OCI-LY1 (cell line): ENCODE measurements at regions not wholly inside any gene's neighbourhood (a gene's known extent, or its start where the extent isn't known, plus 50 kb on each side); places are given as distances from the start of the nearest gene placed in this dataset.

ENCODE experiments used
- H2AFZ ChIP-seq: fragments of 200-600 bp; sonication (generic), shearing (Covaris generic); 2 replicates; pipeline ENCODE4 v1.6.0; 2014; ENCODE audit warnings: antibody characterized with exemption, mild to moderate bottlenecking, low read length
- H3F3A ChIP-seq: fragments of 200-600 bp; sonication (generic), shearing (Covaris generic); 2 replicates; pipeline ENCODE4 v1.6.0; 2014; ENCODE audit warnings: mild to moderate bottlenecking, antibody characterized with exemption, low read length, moderate library complexity; ENCODE audit not compliant: insufficient read depth
- H3K27ac ChIP-seq: fragments of 200-600 bp; sonication (generic); 2 replicates; pipeline ENCODE4 v1.5.1; 2014; ENCODE audit warnings: low read length, mixed run types, mild to moderate bottlenecking, low read depth; ENCODE audit not compliant: poor library complexity, severe bottlenecking
- H3K27me3 ChIP-seq: fragments of 200-600 bp; sonication (generic); 2 replicates; pipeline ENCODE4 v1.6.0; 2014; ENCODE audit warnings: antibody characterized with exemption, mild to moderate bottlenecking, low read length, moderate library complexity; ENCODE audit not compliant: insufficient read depth
- H3K36me3 ChIP-seq: fragments of 200-600 bp; sonication (generic); 2 replicates; pipeline ENCODE4 v1.6.1; 2014; ENCODE audit warnings: mild to moderate bottlenecking, antibody characterized with exemption, low read length, moderate library complexity, mixed read lengths; ENCODE audit not compliant: insufficient read depth
- H3K4me1 ChIP-seq: fragments of 200-600 bp; sonication (generic); 2 replicates; pipeline ENCODE4 v1.5.1; 2014; ENCODE audit warnings: mild to moderate bottlenecking, low read length, moderate library complexity; ENCODE audit not compliant: insufficient read depth, severe bottlenecking
- H3K4me2 ChIP-seq: fragments of 200-600 bp; sonication (generic), shearing (Covaris generic); 2 replicates; pipeline ENCODE4 v1.6.1; 2014; ENCODE audit warnings: low read length
- H3K4me3 ChIP-seq: fragments of 200-600 bp; sonication (generic); 2 replicates; pipeline ENCODE4 v1.5.1; 2014; ENCODE audit warnings: low read length, low read depth, mild to moderate bottlenecking, mixed read lengths; ENCODE audit not compliant: poor library complexity, severe bottlenecking
- H3K79me2 ChIP-seq: fragments of 200-600 bp; shearing (Covaris generic); 2 replicates; pipeline ENCODE4 v1.6.1; 2016; ENCODE audit warnings: mixed run types, low read length, mixed read lengths; ENCODE audit not compliant: insufficient read depth
- H3K9ac ChIP-seq: fragments of 200-600 bp; sonication (generic), shearing (Covaris generic); 2 replicates; pipeline ENCODE4 v1.6.1; 2014; ENCODE audit warnings: mild to moderate bottlenecking, low read length, mixed read lengths
- H3K9me2 ChIP-seq: fragments of 200-600 bp; sonication (generic), shearing (Covaris generic); 2 replicates; pipeline ENCODE4 v1.6.1; 2014; ENCODE audit warnings: low read depth, mild to moderate bottlenecking, low read length, mixed read lengths
- H3K9me3 ChIP-seq: fragments of 200-600 bp; shearing (Covaris generic); 2 replicates; pipeline ENCODE4 v1.6.1; 2014; ENCODE audit warnings: low read length, mixed read lengths
- H4K20me1 ChIP-seq: fragments of 200-600 bp; sonication (generic), shearing (Covaris generic); 2 replicates; pipeline ENCODE4 v1.6.0; 2016; ENCODE audit warnings: mild to moderate bottlenecking, low read length; ENCODE audit not compliant: insufficient read depth
- EZH2 ChIP-seq: fragments of 200-600 bp; sonication (generic), shearing (Covaris generic); IDR thresholded peaks from 2 replicates; pipeline ENCODE4 v1.8.0; 2017; ENCODE audit warnings: borderline replicate concordance, mixed run types, mild to moderate bottlenecking, antibody characterized with exemption, low read length, moderate library complexity, mixed read lengths
- TF ChIP-seq, protein P1 (sequence below): fragments of 200-600 bp; sonication (generic), shearing (Covaris generic); IDR thresholded peaks from 2 replicates; pipeline ENCODE4 v1.5.1; 2017; ENCODE audit warnings: mild to moderate bottlenecking, antibody characterized with exemption, low read length, moderate library complexity, mixed read lengths

DNA sequence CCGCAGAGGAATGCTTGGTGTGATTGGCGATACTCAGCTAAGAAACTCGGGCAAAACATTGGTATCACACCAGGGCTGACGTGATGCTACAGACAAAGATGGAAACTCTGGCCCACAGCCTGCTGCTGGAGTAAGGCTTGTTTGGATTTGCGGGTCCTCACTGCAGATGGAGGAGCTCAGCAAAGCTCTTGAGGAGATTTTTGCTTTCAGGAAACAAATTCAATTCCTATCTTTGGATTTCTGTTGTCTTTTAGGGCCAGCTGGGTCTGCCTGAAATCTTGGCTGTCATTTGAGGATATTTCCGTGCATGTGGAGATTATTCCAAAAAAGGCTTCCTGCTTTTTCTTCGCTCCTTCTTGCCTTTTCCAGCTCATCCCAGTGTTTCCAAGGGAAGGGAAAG lies 475.8 kb downstream of the TSN start:
- H2AFZ ChIP-seq = no peak overlapping the region
- no peaks in the 10 kb centered on the region for H3K9me2 ChIP-seq
- no peak overlapping the region for H3K4me3 ChIP-seq
- H3K79me2 ChIP-seq = no peaks in the 10 kb centered on the region
- no peak overlapping the region for H3K9ac ChIP-seq
- H3K27me3 ChIP-seq = no peaks in the 10 kb centered on the region
- H3K4me2 ChIP-seq = no peak overlapping the region
- TF ChIP-seq, protein P1, sequence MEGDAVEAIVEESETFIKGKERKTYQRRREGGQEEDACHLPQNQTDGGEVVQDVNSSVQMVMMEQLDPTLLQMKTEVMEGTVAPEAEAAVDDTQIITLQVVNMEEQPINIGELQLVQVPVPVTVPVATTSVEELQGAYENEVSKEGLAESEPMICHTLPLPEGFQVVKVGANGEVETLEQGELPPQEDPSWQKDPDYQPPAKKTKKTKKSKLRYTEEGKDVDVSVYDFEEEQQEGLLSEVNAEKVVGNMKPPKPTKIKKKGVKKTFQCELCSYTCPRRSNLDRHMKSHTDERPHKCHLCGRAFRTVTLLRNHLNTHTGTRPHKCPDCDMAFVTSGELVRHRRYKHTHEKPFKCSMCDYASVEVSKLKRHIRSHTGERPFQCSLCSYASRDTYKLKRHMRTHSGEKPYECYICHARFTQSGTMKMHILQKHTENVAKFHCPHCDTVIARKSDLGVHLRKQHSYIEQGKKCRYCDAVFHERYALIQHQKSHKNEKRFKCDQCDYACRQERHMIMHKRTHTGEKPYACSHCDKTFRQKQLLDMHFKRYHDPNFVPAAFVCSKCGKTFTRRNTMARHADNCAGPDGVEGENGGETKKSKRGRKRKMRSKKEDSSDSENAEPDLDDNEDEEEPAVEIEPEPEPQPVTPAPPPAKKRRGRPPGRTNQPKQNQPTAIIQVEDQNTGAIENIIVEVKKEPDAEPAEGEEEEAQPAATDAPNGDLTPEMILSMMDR = no peak
- no peak for TF ChIP-seq EZH2
- no peaks in the 10 kb centered on the region for H3K36me3 ChIP-seq
- H3K9me3 ChIP-seq = no peaks in the 10 kb centered on the region
- H4K20me1 ChIP-seq = no peaks in the 10 kb centered on the region
- H3K4me1 ChIP-seq = no peaks in the 10 kb centered on the region
- no peaks in the 10 kb centered on the region for H3F3A ChIP-seq
- no peak overlapping the region for H3K27ac ChIP-seq

DNA sequence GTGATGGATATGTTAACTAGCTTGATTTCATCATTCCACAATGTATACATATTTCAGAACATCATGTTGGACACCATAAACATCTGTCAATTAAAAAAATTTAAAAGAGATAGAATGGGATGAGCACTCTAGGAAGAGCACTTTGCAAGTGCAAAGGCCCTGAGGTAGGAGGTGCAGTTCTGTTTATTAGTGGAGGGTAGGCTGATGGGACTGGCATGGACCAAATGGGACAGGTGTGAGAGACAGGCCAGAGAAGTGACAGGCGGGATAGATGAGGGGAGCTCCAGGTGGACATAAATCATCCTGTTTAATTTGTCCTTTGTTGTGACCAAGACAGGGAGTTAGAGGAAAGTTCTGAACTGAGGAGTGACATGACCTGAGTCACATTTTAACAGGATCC lies 477.9 kb downstream of the TSN start:
- Histone ChIP-seq H3K36me3 (no peaks in the 10 kb centered on the region), H3K9ac (no peak overlapping the region), H4K20me1 (no peaks in the 10 kb centered on the region), H3K27ac (no peak overlapping the region), H3F3A (no peaks in the 10 kb centered on the region), H3K4me2 (no peak overlapping the region), H2AFZ (no peak overlapping the region), H3K4me3 (no peak overlapping the region), H3K9me3 (no peaks in the 10 kb centered on the region), H3K27me3 (no peaks in the 10 kb centered on the region), H3K4me1 (no peaks in the 10 kb centered on the region), H3K9me2 (no peaks in the 10 kb centered on the region), H3K79me2 (no peaks in the 10 kb centered on the region)
- TF ChIP-seq, protein P1 = no peak
- no peak for TF ChIP-seq EZH2

DNA sequence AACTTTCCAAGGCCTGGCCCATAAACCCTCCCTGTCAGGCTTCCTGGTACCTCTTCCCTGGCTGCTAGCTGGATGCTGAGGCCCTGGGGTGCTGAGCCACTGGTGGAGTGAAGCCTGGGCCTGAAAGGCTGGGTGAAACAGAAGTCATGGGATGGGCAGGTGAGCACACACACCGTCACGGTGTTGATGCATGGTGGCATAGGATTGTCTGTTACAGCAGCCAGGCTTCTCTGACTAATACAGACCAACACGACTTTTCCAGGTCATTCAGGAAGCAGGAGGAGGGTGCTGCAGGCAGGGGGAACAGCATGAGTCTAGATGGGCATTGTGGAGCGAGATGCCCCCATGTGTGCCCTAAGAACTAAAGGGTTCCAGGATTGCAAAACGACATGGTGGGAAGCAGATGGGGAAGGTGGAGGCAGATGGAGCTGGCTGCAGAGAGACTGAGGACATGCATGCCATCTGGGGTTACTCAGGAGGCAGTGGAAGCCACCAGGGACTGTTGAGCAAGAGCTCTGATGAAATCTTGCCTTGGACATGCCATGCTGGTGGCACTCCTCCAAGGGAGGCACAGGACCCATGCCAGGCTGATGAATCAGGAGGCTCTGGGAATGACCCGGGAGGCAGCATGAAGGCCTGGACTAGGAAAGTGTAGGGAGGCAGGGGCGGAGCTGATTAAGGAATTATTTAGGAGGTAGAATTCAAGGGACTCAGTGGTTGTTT lies 480.9 kb downstream of the TSN start:
- Histone ChIP-seq H3K27me3 (no peaks in the 10 kb centered on the region), H3K4me3 (no peak overlapping the region), H3K4me2 (no peak overlapping the region), H3K9me3 (no peaks in the 10 kb centered on the region), H3K4me1 (no peaks in the 10 kb centered on the region), H2AFZ (no peak overlapping the region), H3K36me3 (no peaks in the 10 kb centered on the region), H3K9ac (no peak overlapping the region), H4K20me1 (no peaks in the 10 kb centered on the region), H3F3A (no peaks in the 10 kb centered on the region), H3K79me2 (no peaks in the 10 kb centered on the region), H3K9me2 (no peaks in the 10 kb centered on the region), H3K27ac (no peak overlapping the region)
- TF ChIP-seq, protein P1 = no peak
- no peak for TF ChIP-seq EZH2
